HEK293T (cell line): ENCODE measurements at regions not wholly inside any gene's neighbourhood (a gene's known extent, or its start where the extent isn't known, plus 50 kb on each side); places are given as distances from the start of the nearest gene placed in this dataset.

Source experiments
- CTCF ChIA-PET: fragments of 350-600 bp; formaldehyde crosslinking; extraction: SDS; loops from one replicate; lab custom pipeline; 2021; ENCODE audit warnings: antibody characterized with exemption, inconsistent platforms; lab: Yijun Ruan, JAX
- POLR2A ChIA-PET: fragments of 350-600 bp; formaldehyde crosslinking; extraction: SDS; loops from one replicate; lab custom pipeline; 2020; ENCODE audit warnings: antibody characterized with exemption, inconsistent platforms; lab: Yijun Ruan, JAX
- DNase-seq: peaks from one replicate; pipeline ENCODE4 v3.0.0; 2012; ENCODE audit warnings: mixed read lengths; ENCODE audit errors: extremely low spot score
- ARNT ChIP-seq: fragments of 450-650 bp; IDR thresholded peaks from 2 replicates; pipeline ENCODE4 v1.6.1; 2017; ENCODE audit warnings: mild to moderate bottlenecking
- BHLHE40 ChIP-seq: fragments of 450-650 bp; IDR thresholded peaks from 2 replicates; pipeline ENCODE4 v1.6.1; 2016; ENCODE audit warnings: mild to moderate bottlenecking, moderate library complexity, borderline replicate concordance
- CTBP1 ChIP-seq: fragments of 450-650 bp; IDR thresholded peaks from 2 replicates; pipeline ENCODE4 v1.6.1; 2016; ENCODE audit warnings: borderline replicate concordance
- ELF4 ChIP-seq: fragments of 450-650 bp; IDR thresholded peaks from 2 replicates; pipeline ENCODE4 v1.6.1; 2017; ENCODE audit warnings: antibody characterized with exemption
- FOXA1 ChIP-seq: fragments of 450-650 bp; IDR thresholded peaks from 2 replicates; pipeline ENCODE4 v1.6.1; 2016; ENCODE audit warnings: mild to moderate bottlenecking
- FOXK2 ChIP-seq: fragments of 450-650 bp; IDR thresholded peaks from 2 replicates; pipeline ENCODE4 v1.6.1; 2016; ENCODE audit warnings: mild to moderate bottlenecking
- FOXM1 ChIP-seq: fragments of 450-650 bp; IDR thresholded peaks from 2 replicates; pipeline ENCODE4 v1.6.1; 2017; ENCODE audit warnings: mild to moderate bottlenecking, borderline replicate concordance
- HDGF ChIP-seq: fragments of 450-650 bp; IDR thresholded peaks from 2 replicates; pipeline ENCODE4 v1.6.1; 2017; ENCODE audit warnings: antibody characterized with exemption, borderline replicate concordance
- L3MBTL2 ChIP-seq: fragments of 450-650 bp; conservative IDR thresholded peaks from 2 replicates; pipeline ENCODE4 v1.6.1; 2016; ENCODE audit warnings: mild to moderate bottlenecking
- LEF1 ChIP-seq: fragments of 450-650 bp; IDR thresholded peaks from 2 replicates; pipeline ENCODE4 v1.6.1; 2017; ENCODE audit warnings: mild to moderate bottlenecking, borderline replicate concordance
- NFRKB ChIP-seq: fragments of 450-650 bp; IDR thresholded peaks from 2 replicates; pipeline ENCODE4 v1.6.1; 2016; ENCODE audit warnings: mild to moderate bottlenecking, moderate library complexity
- PKNOX1 ChIP-seq: fragments of 450-650 bp; IDR thresholded peaks from 2 replicates; pipeline ENCODE4 v1.6.1; 2016
- SP1 ChIP-seq: fragments of 450-650 bp; IDR thresholded peaks from 2 replicates; pipeline ENCODE4 v1.6.1; 2017
- SUZ12 ChIP-seq: fragments of 450-650 bp; IDR thresholded peaks from 2 replicates; pipeline ENCODE4 v1.6.1; 2016; ENCODE audit warnings: mild to moderate bottlenecking
- TARDBP ChIP-seq: fragments of 450-650 bp; IDR thresholded peaks from 2 replicates; pipeline ENCODE4 v1.6.1; 2016
- ZNF384 ChIP-seq: fragments of 450-650 bp; IDR thresholded peaks from 2 replicates; pipeline ENCODE4 v1.6.1; 2016

GRCh38 chrX:137430301-137430700 is 135.6 kb upstream of the ZIC3 start:
- ChIA-PET CTCF (no interaction called here), POLR2A (no interaction called here)
- TF ChIP-seq ELF4 (no peak), LEF1 (no peak), FOXA1 (no peak), NFRKB (no peak), PKNOX1 (no peak), FOXK2 (no peak)
- no peak for DNase-seq

DNA sequence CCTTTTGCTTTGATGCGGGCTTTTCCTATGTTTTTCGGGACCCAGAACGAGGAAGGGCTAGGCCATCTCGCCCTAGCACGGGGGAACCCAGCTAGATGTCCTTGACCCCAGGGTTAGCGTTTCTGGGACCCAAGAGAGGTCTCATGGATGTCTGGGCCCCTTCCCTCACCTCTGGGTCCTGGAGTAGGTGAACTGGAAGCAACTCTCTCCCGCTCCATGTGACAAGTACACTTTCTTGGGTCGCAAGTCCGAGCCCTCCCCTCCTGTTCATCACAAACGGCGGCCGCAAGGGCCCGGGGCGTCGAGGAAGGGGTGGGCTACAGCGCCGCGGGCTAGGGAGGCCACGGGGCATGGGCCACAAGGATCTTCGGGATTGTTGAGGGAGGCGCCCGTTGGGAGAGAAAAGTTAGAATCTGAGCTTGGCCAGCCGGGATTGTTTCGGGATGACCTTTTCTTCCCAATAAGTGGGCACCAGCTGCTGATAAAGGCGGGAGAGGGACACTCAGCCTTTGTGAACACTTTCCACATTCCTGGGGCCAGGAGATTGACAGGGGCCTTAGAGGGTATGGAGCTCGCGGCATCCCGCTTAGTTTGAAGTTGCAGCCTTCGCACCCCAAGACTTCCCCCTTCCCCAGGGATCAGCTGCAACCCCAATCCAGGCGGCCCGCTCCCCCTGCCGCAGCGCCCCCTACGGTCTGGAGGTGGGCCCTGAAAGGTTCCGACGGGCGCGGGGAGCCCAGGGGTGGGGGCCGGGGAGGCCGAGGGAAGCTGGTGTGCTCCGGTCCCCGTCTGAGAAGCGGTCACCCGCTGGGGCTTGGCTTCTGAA is 136.9 kb upstream of the ZIC3 start:
- POLR2A ChIA-PET = no interaction called here
- no peak for DNase-seq
- TF ChIP-seq NFRKB (no peak), L3MBTL2 (no peak), SUZ12 (no peak), TARDBP (no peak), CTBP1 (no peak), FOXM1 (no peak), ZNF384 (no peak), BHLHE40 (no peak)
- CTCF ChIA-PET = no interaction called here

DNA sequence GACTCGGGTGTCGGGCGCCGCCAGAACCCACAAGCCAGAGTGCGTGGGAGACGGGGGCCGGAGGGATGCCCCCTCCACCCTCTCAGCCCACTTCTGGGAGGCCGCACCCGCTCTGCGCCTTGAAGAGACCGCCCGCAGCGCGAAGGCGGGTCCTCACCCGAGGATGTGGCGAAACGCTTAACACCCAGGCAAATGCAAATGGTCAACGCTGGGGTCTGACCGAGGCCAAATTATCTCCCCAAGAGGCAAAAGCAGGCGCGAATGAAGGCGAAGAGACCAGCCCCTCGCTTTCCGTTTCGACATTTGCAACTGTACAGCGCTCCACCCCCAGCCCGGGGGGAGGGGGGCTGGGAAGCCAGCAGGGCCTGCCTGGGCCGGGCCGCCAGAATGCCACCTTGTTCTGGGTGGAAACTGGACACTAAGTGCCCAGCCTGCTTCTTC is 137.7 kb upstream of the ZIC3 start:
- ChIA-PET CTCF (no interaction called here), POLR2A (no interaction called here)
- no peak for DNase-seq
- TF ChIP-seq PKNOX1 = no peak
- no peak for TF ChIP-seq FOXA1

DNA sequence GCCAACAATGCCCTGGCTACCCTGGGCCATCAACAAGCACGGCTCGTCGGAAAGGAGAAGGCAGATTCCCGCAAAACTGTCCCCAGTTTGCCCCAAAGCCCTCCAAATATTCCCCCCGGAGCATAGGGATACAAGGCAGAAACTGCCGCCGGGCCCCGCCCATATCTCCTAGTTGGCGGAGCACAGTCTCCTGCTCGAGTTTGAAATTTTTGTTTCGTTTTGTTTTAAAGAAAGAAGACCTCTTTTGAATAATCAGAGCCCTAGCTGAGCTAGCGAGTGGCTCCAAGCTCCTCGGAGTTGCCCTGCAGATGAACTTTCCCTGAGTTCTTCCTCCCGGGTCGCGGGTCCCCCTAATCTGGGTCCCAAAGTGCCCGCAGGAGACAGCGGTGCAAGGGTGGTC is 138.1 kb upstream of the ZIC3 start:
- CTCF ChIA-PET = no interaction called here
- DNase-seq = no peak
- TF ChIP-seq ZNF384 = no peak
- TF ChIP-seq FOXM1 = no peak
- TF ChIP-seq FOXA1 = no peak
- TF ChIP-seq SUZ12 = no peak
- no peak for TF ChIP-seq FOXK2
- TF ChIP-seq SP1 = no peak
- TF ChIP-seq L3MBTL2 = no peak
- no peak for TF ChIP-seq CTBP1
- TF ChIP-seq HDGF = no peak
- no peak for TF ChIP-seq TARDBP
- no peak for TF ChIP-seq LEF1
- no peak for TF ChIP-seq PKNOX1
- TF ChIP-seq NFRKB = no peak
- no peak for TF ChIP-seq BHLHE40
- no peak for TF ChIP-seq ARNT
- TF ChIP-seq ELF4 = no peak
- POLR2A ChIA-PET = no interaction called here

DNA sequence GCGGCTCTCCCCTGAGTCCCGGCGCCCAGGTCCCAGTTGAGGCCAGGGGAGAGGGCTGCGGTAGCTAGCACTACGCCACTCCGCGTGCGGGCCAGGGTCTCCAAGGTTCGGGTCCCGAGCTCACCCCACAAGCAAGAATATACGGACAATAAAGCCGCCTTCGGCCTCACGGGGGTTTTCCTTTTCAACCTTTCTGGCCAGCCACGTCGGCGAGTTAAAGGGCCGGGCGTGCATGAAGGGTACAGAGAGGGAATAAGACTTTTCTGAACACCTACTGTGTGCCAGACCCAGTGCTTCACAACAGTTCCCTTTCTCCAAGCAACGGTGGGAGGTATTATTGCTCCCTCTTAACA is 138.5 kb upstream of the ZIC3 start:
- no peak for TF ChIP-seq ARNT
- TF ChIP-seq SP1 = no peak
- no peak for TF ChIP-seq LEF1
- no peak for TF ChIP-seq NFRKB
- no peak for TF ChIP-seq PKNOX1
- TF ChIP-seq ELF4 = no peak
- TF ChIP-seq BHLHE40 = no peak
- TF ChIP-seq SUZ12 = no peak
- no peak for TF ChIP-seq FOXK2
- no peak for DNase-seq
- ChIA-PET CTCF (no interaction called here), POLR2A (no interaction called here)

- CTCF ChIA-PET = no interaction called here
- POLR2A ChIA-PET = no interaction called here
- DNase-seq = no peak
- TF ChIP-seq NFRKB = no peak
- TF ChIP-seq SP1 = no peak
- no peak for TF ChIP-seq ELF4
- TF ChIP-seq TARDBP = no peak
- TF ChIP-seq L3MBTL2 = no peak
- TF ChIP-seq CTBP1 = no peak
- no peak for TF ChIP-seq FOXA1
- no peak for TF ChIP-seq BHLHE40
- no peak for TF ChIP-seq ZNF384
- no peak for TF ChIP-seq FOXK2
Observed at GRCh38 chrX:137426695-137427425, 139.1 kb upstream of the ZIC3 start.
